GM04504 (cell line): ENCODE measurements at regions not wholly inside any gene's neighbourhood (a gene's known extent, or its start where the extent isn't known, plus 50 kb on each side); places are given as distances from the start of the nearest gene placed in this dataset.
A peak's percentile ranks its signal among the peaks of the same experiment; 100 is the strongest.

ENCODE experiments used
- DNase-seq: peaks from one replicate; pipeline ENCODE4 v3.0.0-alpha.2; 2012; ENCODE audit warnings: low read depth

- no peak for DNase-seq
Observed at GRCh38 chr2:52139241-52139640, 1107.3 kb upstream of the NRXN1 start.

DNA sequence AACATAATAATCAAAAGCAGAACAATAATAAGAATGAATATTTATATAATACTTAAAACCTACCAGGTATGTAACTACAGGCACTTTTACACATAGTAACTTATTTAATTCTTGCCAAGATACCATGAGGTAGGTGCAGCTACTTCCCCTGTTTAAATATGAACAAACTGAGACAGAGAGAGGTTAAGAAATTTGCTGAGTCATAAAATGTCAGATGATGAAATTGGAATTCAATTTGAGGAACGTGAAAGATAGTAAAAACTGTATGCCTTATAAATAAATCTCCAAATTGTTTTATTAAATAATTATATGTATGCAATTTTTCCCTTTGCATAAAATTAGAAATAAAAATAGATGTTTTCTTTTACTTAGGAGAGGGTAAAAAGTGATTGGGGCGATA, 1103.3 kb upstream of the NRXN1 start:
- DNase-seq: no peak

GRCh38 chr2:52128081-52128480, 1096.1 kb upstream of the NRXN1 start:
- DNase-seq: no peak

DNA sequence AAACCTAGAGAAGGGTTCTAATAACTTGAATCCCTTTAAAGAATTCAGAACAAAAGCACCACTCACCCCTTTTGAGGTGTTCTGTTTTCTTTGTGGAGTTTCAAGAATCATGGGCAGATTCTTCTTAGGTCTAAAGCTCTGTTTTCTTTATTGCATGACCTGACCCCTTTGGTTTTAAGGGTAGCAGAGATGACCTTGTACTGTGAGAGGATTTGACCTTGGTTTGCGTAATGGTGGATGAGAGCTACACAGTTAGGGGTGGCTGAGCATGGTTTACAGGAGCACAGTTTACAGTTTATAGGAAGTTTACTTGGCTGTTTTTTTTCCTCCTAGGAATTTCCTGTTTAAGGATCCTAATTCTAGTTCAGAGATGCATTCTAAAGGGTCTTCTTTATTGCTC, 1095.6 kb upstream of the NRXN1 start:
- no peak for DNase-seq

DNA sequence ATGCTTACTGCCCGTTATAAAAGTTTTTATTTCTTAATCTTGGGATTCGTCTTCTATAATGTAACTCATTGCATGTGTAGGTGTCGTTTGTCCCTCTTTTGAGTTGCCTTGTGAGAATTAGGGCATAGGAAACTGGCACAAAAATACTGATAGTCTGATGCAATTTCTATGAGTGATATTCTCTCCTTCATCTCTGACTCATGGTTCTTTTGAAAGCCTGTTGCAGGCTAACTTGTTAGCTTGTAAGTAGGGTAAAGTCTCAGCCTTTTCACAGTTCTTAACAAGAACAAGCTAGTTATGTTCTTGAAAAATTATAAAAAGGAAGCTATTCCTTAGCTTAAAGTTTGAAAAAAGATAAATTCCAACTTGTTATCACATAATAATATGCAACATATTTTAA, 1085.4 kb upstream of the NRXN1 start:
- DNase-seq: no peak

DNA sequence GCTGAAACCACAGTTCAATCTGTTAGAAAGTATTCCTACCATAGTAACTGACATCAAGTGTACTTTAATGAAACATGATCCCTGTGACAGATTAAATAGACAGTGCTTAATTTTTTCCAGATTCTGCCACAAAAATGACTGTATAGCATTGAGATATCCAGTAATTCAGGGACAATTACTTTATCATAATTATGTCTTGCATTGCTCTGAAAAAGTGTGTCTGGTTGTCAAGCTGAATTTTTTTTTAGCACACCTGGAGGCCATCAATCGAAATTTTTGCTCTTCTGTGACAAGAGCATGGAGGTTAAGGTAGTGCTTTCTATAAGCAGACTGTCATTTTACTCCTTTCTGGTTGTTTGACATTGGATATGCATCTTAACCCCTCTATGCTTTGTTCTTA, 1083.8 kb upstream of the NRXN1 start:
- DNase-seq: no peak

GRCh38 chr2:52113338-52113737, 1081.4 kb upstream of the NRXN1 start:
- DNase-seq: no peak

DNA sequence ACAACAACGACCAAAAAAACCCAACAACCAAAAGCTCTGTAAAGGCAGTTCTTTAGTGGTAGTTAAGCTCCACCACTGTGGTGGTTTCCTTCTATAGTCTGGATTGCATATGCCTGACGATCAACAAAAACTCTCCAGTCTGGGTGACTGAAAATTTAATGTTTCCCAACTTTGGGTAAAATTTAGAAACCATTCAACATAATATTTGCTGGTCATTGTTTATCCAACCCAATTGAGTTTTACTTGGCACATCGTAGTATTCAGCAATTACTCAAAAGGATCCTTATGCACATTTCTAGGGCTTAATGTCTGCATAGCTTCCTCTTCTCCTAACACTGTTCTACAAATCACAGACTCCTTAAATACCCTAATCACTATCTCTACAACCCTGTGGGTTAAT, 1080.2 kb upstream of the NRXN1 start:
- no peak for DNase-seq

- DNase-seq: no peak
Observed at GRCh38 chr2:52107124-52107523, 1075.2 kb upstream of the NRXN1 start.

DNA sequence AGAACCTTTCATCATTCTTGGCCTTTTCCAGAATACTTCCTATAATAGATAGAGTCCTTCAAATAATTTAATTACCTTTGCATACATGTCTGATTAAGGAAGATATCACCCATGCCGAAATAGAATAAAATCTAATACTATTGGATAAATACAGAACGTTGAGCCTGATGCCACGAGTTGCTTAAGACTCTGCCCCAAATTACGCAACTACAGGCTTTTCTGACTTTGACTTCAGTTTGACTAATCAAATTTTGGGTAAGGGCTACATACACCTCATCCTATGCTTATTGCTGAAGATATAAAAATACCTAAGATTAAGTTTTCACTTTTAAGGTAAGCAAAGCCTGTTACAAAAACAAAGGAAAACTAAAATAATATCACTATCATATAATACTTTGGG, 1065.1 kb upstream of the NRXN1 start:
- DNase-seq: no peak

DNA sequence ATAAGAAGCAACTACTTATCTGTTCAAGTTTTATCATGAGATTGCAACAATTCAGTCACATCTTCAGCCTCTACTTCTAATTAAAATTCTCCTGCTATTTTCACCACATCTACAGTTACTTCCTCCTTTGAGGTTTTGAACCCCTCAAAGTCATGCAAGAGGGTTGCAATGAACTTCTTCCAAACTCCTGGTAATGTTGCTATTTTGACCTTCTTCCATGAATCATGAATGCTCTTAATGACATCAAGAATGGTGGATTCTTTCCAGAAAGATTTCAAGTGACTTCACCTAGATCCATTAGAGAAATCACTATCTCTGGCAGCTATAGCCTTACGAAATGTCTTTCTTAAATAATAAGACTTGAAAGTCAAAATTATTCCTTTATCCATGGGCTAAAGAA, 1052.8 kb upstream of the NRXN1 start:
- no peak for DNase-seq

- DNase-seq: no peak
Observed at GRCh38 chr2:52083214-52083613, 1051.3 kb upstream of the NRXN1 start.

DNA sequence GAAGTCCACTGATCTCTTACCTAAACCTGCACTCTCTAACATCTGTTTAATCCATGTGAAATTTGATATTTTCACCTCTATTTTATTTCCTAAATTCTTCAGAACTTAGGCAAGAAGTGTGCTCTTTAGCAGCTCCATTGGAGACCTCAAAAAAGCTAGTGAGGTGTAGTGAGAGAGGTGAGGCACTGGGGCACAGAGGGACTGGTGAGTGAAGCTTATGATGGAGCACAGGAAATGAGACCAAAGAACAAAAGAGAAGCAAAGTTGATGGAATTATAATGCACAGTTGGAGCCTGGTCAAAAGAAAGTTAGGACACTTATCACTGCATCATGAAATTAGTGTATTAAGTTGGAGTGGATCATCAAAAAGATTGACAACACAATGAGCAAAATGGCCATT, 1050.7 kb upstream of the NRXN1 start:
- DNase-seq: no peak

DNA sequence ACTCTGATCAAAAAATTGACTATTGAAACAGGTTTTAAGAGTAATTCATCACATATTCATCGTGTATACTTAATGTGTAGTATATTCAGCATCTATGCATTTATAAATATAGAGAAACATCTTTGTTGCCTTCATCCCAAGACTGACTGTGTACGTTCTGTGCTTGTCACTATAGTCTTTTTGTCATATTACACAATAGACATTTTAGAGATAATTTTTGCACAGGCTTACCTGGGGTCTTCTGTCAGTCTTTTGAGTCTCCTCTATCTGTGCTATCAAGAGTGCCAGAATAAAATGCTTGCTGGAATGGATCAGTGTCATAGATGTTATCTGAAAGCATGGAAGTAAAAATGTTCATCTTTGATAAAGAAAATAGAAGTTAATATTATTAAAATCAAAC, 1047.7 kb upstream of the NRXN1 start:
- DNase-seq: no peak

DNA sequence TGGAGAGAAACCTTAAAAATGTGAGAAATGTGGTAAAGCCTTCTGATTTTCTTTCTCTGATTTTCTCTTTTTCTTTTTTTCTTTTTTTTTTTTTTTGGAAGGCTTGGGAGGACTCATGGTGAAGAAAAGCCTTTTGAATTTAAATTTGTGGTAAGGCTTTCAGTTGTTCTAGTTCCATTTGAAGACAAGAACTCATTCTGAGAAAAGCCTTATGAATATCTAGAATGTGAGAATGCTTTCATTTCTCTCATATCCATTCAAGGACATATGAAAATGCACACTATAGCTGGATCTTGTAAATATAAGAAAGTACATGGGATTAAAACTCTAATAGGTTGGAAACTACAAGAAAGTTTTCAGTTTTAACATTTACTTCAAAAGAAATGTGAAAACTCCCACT, 1045.2 kb upstream of the NRXN1 start:
- DNase-seq: no peak

DNA sequence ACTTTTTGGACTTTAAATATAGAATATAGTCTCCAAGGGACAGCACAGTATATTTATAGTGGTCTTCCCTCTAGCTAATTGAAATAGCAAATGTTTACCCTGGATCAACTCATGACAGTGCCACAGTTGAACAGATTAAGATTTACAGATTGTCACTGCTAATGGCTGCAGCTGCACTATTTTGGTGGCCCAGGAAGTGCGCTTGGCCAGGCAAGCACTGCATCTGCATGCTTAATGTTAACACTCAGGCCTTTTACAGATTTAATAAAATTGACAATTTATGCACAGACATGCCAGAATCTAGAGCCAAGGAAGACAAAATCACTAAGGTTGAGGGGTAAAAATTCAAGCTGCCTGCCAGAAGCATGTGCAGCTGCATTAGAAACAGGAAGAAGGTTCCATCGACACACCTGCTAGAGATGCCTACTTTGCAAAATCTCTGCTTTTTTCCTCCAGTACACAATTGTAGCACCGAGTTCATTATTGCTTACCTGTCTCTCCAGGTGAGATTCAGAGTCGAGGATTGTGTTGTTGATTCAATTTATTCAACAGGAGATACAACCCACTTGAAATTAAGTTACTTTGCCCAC, 1042.3 kb upstream of the NRXN1 start:
- DNase-seq: no peak

DNA sequence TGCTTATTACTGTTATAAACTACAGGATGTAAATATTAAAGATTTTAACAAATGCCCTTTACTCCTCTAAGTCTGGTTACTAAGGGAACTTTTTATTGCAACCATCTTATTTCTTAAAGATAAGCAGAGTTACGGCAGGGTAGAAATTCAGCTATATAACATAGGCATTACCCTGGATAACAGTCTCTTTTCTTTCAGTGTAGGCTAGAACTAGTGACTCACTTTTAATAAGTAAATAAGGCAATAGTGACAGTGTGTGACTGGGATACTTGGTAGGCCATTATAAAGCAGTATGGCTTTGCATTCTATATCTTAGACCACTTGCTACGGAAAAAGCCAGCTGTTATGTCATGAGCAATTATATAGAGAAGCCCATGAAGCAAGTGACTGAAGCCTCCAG, 1041.0 kb upstream of the NRXN1 start:
- DNase-seq: no peak

DNA sequence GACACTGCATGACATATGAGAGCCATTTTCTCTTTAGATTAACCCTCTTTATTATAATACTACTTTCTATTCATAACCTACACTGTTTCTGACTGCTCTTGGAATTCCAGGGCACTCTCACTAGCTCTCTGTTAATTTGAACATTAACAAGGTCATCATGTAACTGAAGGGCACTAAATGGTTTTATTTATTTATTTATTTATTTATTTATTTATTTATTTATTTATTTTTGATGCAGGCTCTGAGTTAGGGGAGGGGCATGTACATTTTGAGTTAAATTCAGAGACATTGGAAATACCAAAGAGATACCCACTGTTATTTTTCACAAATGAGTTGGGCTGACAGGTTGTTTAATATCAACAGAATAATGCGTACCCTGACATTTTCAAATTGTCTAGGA, 1038.7 kb upstream of the NRXN1 start:
- DNase-seq: no peak

GRCh38 chr2:52064234-52064633, 1032.3 kb upstream of the NRXN1 start:
- no peak for DNase-seq

- no peak for DNase-seq
Observed at GRCh38 chr2:52054824-52055223, 1022.9 kb upstream of the NRXN1 start.

DNA sequence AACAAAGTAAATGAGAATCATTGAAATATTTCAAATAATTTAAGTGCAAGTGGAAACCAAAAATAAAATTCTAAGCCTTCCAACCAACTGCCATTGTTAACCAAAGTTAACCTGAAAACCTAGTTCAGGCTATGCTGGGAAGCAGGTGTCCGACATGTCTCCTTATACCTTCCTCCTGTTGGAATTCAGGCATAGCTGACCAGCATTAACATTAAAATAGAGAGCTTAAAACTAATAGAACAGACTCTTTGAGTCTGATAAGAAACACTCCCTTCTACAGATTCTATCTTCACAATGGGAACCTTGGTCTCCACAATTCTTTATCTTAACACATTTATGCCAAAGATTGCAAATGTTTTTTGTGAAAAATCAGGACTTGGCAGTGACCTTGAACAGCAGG, 1004.9 kb upstream of the NRXN1 start:
- no peak for DNase-seq

GRCh38 chr2:52036024-52036423, 1004.1 kb upstream of the NRXN1 start:
- peak; percentile 36 for DNase-seq

DNA sequence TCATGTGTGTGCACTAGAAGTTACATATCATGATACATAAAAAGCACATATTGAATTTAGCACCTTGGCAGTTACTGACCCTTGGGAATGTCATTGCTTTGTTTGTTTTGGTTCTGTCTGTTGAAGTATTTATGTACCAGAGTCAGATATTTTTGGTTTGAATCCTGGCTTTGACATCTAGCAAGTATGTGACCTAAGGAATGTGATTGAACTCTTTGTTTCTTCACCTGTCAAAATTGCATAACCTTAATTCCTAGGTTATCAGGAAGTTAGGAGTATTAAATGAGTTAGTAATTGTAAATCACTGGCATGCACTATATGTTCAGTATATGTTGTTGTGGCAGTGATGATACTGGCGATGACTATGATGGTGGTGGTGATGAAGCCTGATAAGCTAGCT, 1003.5 kb upstream of the NRXN1 start:
- DNase-seq: no peak

- DNase-seq: no peak
Observed at GRCh38 chr2:52034706-52035105, 1002.8 kb upstream of the NRXN1 start.

DNA sequence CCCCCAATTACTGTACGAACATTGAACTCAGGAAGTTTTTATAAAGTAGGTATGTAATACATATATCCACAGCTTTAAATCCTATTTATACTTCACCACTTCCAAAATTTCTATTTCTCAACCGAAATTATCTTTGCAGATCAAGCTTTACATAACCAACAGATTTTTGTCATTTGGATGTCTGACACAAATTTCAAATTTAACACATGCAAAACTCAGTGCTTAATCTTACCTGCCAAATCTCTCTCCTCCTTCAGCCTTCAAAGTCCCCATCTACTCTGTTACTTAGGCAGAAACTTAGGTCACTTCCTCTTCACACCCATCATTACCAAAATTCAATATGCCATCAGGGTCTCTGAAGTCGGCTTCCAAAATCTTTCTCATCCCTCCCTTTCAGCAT, 990.1 kb upstream of the NRXN1 start:
- no peak for DNase-seq
